HG03575 (cell line): ENCODE measurements at regions not wholly inside any gene's neighbourhood (a gene's known extent, or its start where the extent isn't known, plus 50 kb on each side); places are given as distances from the start of the nearest gene placed in this dataset.

ENCODE experiments used
- ATAC-seq: cut with Tn5 transposase; IDR thresholded peaks from one replicate; pipeline ENCODE4 v1.9.1; 2021; ENCODE audit not compliant: unreplicated experiment, insufficient number of reproducible peaks, low FRiP score; ENCODE audit errors: extremely low read depth

DNA sequence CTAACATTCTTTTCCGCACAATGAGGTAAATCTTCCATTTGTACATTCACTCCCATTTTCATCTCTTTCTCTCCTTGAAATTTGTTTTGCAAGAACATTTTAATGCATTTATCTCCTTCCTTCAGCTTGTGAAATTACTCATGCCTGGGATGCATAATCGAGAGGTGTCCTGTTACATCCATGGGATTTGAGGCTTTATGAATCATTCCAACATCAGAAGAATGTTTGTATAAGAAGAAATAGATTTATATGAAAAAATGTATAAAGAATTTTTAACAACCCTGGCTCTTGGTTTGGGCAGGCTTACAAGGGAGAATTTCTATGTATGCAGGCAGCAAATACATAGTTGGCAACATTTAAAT, 93.2 kb upstream of the MBNL1 start:
- no peak for ATAC-seq

DNA sequence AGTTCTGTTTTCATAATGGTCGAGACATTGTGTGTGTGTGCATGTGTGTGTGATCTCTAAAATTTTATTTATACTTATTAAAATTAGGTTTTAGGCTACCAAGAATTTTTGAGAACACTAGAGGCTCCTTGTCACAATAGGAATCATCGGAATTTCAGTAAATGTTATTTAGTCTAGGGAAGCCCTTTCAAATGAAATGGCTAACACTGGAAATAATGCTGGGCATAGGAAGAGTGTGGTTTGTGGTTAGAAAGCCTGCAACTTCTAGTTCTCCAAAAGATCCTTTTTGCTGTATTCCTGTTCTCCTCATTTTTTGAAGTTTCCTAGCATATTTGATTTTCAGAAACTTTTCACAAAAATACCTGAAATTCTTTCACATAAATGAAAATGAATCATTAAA, 92.5 kb upstream of the MBNL1 start:
- no peak for ATAC-seq

DNA sequence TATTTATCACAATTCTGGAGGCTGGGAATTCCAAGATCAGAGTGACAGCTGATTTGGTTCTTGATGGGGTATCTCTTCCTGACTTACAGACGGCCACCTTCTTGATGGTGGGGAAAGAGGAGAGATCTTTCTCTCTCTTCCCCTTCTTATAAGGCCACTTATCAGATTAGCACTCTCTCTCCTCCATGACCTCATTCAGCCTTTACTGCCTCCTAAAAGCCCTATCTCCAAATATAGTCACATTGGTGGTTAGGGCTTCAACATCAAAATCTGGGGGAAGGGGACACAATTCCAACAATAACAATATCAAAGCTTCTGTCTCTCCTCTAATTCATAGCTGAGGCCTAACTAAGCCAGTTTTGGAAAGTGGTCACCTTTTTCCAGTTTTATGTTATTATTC, 91.7 kb upstream of the MBNL1 start:
- ATAC-seq, result no peak

DNA sequence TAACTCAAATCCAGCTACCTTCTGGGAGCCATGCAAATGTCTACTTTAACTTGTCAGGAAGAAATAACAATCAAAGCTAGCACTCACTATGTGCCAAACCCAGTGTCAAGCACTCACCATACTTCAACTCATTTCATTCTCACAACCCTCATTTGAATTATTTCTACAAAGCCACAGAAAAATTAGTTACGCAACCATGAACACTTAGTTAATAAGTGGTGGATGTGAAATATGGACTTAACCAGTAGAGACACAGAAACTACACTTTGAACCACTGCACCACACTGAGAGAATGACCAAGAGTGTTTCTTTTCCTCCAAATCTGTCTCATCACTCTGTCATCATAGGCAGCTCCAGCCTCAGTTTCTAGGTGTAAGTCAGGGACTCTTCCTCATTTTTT, 91.0 kb upstream of the MBNL1 start:
- peak; percentile 71 for ATAC-seq

DNA sequence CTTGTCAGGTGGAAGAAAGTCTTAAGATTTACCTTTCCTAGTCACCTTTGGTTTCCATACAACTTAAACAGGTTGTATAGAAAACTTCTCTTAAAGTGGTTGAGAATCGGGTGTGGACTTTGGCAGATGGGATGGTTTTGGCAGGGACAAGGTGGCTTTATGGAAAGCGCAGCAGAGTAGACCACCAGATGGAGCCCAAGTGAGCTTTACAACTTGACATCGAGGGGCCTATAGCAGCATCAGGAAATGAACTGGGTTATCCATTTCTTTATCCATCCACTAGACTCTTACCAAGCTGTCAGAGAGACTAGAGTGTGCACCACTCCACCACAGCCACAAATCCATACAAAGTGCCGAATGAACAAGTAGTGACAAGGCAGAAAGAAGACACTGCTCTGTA, 85.3 kb upstream of the MBNL1 start:
- no peak for ATAC-seq

DNA sequence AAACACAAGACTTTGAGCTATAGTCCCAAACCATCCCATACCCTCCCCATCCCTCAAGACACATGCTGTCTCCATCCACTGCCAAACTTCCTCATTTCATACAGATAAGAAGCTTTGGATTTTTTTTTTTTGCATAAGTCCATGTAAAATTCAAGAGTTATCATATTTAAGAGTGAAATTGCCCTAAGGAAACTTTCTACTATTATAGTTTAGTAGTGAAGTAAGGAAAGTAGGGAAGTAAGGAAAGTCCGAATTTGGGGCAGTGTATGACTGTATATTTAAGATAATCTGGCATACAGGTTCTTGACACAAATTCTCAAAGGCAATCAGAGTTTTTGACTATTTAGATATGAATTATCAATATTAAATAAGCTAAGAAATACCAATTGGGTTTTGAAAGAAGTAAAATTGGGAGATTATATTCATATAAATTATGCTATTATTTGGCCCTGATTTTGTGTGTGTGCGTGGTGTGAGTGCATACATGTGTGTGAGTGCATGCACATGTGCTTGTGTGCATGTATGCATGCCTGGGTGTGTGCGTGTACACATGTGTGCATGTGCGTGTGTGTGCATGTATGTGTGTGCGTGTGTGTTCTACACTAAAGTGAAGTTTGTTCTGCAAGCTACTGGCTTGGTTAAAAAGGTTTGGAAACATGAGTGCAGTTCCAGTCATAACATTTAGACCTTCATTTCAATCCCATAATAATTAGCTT, 83.6 kb upstream of the MBNL1 start:
- no peak for ATAC-seq

DNA sequence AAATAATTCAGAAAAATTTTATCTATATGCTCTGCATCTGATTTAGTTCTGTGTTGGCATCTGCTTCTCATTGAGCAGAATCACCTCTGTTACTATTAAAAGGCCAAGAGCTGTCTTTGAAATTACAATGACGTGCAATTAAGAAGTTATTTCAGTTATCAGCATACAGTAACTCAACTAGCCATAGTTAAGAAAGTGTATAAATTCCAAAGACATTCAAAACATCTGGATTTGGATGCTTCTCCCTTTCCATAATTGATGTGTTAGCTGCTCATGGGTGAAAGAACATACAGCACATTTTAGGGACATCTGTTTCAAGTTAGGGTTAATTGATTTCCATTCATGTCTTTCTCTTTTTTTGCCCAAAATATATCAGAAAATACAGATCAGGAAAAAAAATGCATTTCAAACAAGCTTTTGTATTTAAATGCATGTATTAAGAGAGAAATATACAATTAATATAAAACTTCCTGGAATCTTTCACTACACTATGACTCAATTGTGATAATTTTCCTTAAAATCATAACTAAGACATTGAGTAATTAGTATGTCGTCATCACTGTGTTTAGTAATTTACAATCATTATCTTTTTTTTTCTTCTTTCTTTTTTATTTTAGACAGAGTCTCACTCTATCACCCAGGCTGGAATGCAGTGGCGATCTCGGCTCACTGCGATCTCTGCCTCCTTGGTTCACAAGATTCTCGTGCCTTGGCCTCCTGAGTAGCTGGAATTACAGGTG, 82.7 kb upstream of the MBNL1 start:
- no peak for ATAC-seq

DNA sequence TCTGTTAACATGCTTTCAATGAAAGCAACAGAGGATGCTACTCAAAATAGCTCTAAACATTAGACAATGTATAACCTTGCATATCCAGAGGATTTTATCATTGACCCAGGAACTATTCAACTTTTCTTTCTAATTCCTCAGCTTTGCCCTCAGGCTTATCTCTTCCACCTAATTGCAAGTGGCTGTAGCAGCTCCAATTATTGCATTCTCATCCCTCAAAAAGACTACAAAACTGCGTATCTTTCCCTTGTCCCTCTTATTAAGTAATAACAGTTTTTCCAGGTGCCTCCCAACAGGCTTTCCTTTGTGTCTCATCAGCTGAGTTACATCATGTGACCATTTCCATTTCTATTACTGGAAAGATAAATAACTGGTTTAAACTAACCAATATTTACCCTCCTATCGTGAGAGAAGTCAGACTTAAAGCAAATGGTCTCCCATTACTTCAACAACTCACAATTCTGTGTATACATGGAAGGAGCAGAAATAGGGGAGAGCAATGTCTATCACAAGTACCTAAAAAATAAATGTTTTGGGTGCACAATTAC, 78.0 kb upstream of the MBNL1 start:
- no peak for ATAC-seq

DNA sequence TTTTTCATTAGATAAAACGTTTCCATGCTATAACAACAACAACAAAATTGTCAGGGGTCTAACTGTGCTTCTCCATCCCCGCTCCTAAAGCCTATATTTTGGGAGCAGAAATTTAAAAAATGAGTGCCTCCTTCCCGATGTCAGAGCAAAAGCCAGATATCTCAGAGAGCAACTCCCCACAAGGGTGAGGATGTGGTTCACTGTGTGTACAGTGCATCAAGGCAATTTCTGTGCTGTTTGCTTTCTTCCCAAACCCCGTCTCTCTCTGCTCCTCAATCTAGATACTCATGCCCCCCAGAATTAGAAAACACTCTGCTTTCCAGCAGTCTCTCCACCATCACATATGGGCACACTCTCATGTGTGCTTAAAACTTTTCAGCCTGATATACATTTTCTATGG, 76.7 kb upstream of the MBNL1 start:
- no peak for ATAC-seq

DNA sequence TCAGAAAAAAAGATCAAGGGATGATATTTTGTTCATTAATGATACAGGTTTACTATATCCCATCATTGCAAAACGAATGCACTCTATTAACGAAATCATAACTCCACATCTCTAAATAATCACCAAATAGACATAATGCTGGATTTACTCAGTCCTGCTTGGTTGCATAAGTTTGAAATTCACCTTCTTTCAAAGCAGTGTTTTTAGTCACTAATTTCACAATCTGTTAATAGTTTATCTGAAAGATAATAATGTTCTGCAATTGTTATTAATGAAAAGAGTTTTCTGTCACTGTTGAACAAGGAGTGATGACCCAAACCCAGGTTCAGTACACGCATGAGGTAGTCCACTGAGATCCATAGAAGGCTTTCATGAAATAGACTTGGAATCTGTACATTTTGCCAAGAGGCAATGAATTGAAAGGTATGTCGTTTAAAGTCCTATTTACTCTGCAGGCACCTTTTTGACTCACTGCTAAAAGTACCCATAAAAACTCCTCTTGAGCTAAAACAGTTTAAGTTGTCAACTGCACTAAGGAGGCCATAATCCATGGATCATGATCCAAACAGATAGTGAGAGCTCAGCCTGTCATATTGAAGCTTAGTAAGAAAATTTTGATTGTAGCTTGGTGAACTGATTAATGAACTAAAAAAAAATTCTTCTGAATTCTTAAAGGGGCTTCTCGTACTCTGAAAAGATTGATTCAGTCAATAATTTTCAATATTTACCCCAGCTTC, 75.6 kb upstream of the MBNL1 start:
- no peak for ATAC-seq

DNA sequence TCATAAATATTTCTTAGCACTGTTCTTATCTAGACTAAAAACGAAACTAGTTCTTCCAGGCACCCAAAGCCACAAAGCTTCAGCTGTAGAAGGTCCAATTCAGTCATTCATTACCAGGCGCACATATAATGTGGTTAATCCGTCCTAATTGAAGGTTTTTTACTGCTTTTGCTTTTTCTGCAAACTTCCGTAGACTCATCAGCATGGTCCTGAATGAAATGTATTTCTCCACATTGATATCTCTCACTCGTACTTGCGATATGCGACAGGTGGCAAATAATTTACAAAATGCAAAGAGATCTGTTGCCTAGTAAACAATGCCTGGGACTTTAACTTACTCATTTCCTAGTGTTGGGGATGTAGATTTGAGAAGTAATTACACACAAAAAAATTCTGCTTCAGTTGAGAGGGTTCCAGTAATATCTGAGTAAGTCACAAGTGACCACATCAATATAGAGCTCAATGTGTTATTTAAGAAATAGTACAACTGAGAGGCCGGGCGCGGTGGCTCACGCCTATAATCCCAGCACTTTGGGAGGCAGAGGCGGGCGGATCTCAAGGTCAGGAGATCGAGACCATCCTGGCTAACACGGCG, 75.0 kb upstream of the MBNL1 start:
- ATAC-seq, result no peak

DNA sequence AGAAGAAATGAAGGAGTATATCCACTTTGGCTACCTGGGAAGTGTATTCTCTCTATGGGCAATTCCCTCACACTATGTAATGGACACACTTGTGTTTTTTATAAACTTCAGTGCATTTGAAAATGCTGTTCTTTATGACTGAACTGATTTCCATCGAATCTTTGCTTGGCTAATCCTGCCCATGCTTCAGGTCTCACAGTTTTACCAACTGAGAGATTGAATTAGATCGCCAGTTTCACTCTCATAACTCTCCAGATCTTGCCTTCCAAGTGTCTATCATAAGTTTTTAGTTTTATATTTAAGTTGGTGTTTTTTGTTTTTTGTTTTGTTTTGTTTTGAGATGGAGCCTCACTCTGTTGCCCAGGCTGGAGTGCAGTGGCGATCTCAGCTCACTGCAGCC, 73.5 kb upstream of the MBNL1 start:
- ATAC-seq, result no peak

DNA sequence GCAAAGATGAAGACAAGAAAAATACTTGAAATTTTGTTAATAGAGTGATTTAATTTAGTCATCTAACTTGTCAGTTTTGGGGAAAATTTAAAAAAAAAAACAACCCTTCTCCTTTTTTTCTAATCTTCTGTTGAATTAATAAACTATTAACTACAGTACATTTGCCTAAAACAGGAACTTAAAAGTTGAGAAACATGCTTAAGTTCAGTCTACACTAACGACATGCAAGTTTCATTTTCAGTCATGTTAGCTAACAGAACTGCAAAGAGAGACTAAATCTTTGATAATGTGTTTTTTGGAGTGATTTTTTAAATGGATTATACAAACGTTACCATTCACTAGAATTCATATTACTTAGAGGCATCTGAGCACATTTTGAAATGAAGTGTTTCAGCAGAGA, 71.9 kb upstream of the MBNL1 start:
- peak; percentile 34 for ATAC-seq

DNA sequence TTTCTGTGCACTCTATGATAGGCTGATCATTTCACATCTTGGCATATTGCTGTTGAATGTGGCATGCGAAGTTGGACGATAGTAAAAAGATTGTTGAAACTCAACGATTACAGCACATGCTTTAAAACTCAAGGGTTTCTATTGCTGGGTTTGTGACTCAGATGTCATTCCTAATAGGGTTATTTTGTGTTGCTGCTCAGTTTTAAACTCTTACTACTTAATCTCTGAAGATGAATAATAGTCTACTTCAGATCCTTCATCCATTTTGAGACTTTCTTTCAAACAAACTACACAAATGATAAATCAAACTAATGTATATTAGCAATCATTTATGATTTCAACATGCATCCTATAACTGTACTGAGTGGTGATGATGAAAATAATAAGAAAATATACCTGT, 71.3 kb upstream of the MBNL1 start:
- no peak for ATAC-seq

DNA sequence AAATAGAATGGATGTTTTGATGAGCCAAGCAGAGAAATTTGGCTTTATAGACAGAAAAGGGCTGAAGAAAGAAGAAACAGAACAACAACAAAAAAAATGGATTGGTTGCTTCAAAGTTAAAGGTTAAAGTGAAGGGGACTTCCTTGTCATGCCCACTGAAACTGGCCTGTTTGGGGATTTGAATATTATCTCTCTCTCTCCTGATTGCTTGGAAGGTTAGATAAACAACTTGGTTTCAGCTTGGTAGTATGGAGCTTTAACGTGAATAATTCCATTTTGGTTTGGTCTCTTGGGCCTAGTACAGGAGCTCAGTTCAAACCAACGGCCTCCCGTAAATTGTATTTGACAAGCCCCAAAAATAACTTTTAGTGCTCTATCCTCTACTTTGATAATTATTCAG, 70.8 kb upstream of the MBNL1 start:
- ATAC-seq, result no peak

DNA sequence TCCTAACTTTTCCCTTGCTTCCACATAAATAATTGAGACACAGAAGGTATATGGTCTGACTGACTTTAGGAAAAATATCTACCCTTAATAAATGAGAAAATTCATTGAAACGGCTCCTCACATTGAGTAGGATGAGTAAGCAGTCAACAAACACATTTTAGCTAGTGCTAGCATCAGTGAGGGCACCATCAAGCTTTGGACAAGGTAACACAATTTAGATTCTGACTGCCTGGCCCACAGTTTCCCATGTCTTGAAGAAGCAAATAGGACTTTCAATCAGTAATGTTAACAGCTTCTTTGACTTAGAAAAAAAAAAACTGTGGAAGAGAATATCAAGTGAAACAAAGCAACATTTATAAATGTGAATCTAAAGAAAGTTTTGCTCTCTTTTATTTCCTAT, 70.1 kb upstream of the MBNL1 start:
- no peak for ATAC-seq

DNA sequence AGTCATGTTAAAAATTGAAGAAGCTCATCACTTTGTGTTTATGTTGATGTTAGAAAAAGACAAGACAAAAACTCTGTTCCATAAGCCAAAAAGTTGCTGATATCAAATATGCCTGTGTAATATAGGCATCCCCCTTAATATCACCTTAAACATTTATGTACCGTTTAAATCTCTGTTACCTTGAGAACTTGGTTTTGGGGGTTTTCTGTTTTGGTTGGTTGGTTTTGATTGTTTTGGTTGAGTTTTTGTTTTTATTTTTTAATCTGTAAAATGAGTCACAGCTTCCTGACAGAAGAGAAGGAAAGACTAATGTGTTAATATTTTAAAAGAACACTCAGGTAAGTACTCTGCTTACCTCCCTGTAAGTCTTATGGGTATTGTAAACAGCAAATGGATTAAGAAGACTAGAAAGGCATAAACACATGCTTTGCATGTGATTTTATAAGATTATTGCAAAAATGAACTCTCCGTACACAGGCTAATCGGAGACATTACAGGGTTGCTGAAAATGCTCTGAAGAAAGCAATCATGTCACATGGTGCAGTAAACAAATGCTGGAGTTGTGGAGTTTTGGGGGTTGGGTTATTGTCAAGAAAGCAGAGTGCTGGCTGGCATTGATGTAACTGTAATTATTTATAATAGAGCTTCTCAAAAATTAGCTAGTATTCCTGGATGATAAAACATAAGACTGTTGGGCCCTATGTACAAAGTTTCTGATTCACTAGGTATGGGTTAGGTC, 69.5 kb upstream of the MBNL1 start:
- ATAC-seq, result no peak

DNA sequence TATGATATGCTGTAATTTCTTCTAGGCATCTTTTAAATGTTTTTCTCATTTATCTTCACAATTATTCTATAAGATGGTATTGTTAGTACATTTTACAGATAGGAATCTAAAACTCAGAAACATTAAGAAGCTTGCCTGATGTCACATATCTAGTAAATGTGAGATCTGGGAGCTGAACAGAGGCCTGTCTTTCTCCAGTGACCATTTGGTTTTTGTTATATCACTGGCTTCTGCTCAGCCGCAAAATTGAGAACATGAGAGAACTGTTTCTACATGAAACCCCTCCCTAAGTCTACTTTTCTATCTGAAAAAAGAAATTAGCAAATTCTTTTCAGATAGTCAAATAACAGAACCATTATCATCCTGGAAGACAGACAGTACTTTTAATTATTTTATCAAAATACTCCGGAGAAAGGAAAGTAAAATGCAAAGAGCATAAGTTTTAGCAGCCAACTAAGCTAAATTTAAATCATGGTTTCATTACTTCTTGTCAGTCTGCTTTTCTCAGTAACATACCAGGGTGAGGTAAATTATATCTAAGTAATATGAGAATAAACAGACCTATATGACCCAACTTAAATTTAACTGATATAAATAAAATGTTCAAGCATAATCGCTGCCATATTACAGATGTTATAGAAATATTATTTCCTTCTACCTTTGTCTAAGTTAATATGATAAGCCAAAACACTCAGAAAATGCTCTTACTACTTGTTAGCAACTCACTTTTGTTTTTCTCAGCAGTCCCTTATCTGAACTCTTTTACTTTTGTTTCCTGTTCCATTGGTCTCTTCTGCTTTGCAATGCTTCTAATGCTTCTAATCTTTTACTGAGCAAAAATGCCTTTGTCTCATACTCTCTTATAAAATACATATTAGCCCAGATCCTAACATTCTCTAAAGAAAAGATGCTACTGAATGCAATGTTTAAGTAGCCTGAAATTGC, 68.0 kb upstream of the MBNL1 start:
- ATAC-seq, result no peak
